Stimulated activated naive CD8-positive, alpha-beta T cell treated with anti-CD3 and anti-CD28 coated beads, Interleukin-15, amount 100 ng/mL, for 72 hours (primary cell): ENCODE measurements at regions not wholly inside any gene's neighbourhood (a gene's known extent, or its start where the extent isn't known, plus 50 kb on each side); places are given as distances from the start of the nearest gene placed in this dataset.

Source experiments
- ATAC-seq: fragments of 150-1000 bp; cut with Tn5 transposase; 2 replicates; pipeline ENCODE4 v1.10.0; 2021; ENCODE audit warnings: mild to moderate bottlenecking, moderate library complexity
- DNase-seq, 2 donors: peaks; one replicate each; pipeline ENCODE4 v3.0.0; 2021 to 2022
- H3K27ac Mint-ChIP-seq, 2 donors: one replicate each; pipeline ENCODE4 v1.8.0; 2022; ENCODE audit warnings: mild to moderate bottlenecking in 2 of 2, mixed read lengths in 2 of 2, moderate library complexity in 2 of 2
- H3K27me3 Mint-ChIP-seq: one replicate; pipeline ENCODE4 v1.8.0; 2022; ENCODE audit warnings: mixed read lengths
- H3K4me1 Mint-ChIP-seq: one replicate; pipeline ENCODE4 v1.8.0; 2022; ENCODE audit warnings: mild to moderate bottlenecking, mixed read lengths
- H3K4me3 Mint-ChIP-seq, 2 donors: one replicate each; pipeline ENCODE4 v1.8.0; 2022; ENCODE audit warnings: mild to moderate bottlenecking in 2 of 2, mixed read lengths in 2 of 2, moderate library complexity in 1 of 2
- H3K9me3 Mint-ChIP-seq, 2 donors: one replicate each; pipeline ENCODE4 v1.8.0; 2022; ENCODE audit warnings: mixed read lengths in 2 of 2

- DNase-seq = no peak
- H3K27me3 Mint-ChIP-seq = no peaks in the 10 kb centered on the region
- no peak overlapping the region for H3K27ac Mint-ChIP-seq
- H3K9me3 Mint-ChIP-seq = peaks cover 0 to 6% of the 10 kb centered on the region in 2 donors
- no peak overlapping the region for H3K4me3 Mint-ChIP-seq
- no peaks in the 10 kb centered on the region for H3K4me1 Mint-ChIP-seq
- ATAC-seq = no peak
Observed at GRCh38 chr2:133721118-133721517, 152.9 kb upstream of the NCKAP5 start.

- ATAC-seq = no peak
- H3K27ac Mint-ChIP-seq = no peak overlapping the region
Observed at GRCh38 chr2:133723133-133723532, 154.9 kb upstream of the NCKAP5 start.

GRCh38 chr2:133726973-133727372, 158.7 kb upstream of the NCKAP5 start:
- peaks cover 6 to 7% of the 10 kb centered on the region in 2 donors for H3K9me3 Mint-ChIP-seq
- ATAC-seq (no peak), DNase-seq (no peak)
- no peaks in the 10 kb centered on the region for H3K4me1 Mint-ChIP-seq
- no peaks in the 10 kb centered on the region for H3K27me3 Mint-ChIP-seq
- H3K4me3 Mint-ChIP-seq = no peak overlapping the region
- no peak overlapping the region for H3K27ac Mint-ChIP-seq

More at GRCh38 chr2:133723133-133723532, 154.9 kb upstream of the NCKAP5 start:
- H3K4me3 Mint-ChIP-seq = no peak overlapping the region
- peaks cover 0 to 6% of the 10 kb centered on the region in 2 donors for H3K9me3 Mint-ChIP-seq
- no peak for DNase-seq
- H3K4me1 Mint-ChIP-seq = no peaks in the 10 kb centered on the region
- no peaks in the 10 kb centered on the region for H3K27me3 Mint-ChIP-seq

GRCh38 chr2:133732059-133732458, 163.8 kb upstream of the NCKAP5 start:
- Mint-ChIP-seq H3K4me3 (no peak overlapping the region), H3K27me3 (no peaks in the 10 kb centered on the region), H3K4me1 (no peaks in the 10 kb centered on the region), H3K9me3 (peaks cover 7 to 15% of the 10 kb centered on the region in 2 donors), H3K27ac (no peak overlapping the region)
- DNase-seq (no peak), ATAC-seq (no peak)

GRCh38 chr2:133732982-133733900, 165.0 kb upstream of the NCKAP5 start:
- Mint-ChIP-seq H3K27me3 (no peaks in the 10 kb centered on the region), H3K4me3 (no peak overlapping the region), H3K9me3 (peaks cover 7 to 15% of the 10 kb centered on the region in 2 donors), H3K27ac (no peak overlapping the region), H3K4me1 (no peaks in the 10 kb centered on the region)
- DNase-seq (no peak), ATAC-seq (no peak)

- Mint-ChIP-seq H3K9me3 (peaks cover 7 to 15% of the 10 kb centered on the region in 2 donors), H3K27me3 (no peaks in the 10 kb centered on the region), H3K4me3 (no peak overlapping the region), H3K27ac (no peak overlapping the region), H3K4me1 (no peaks in the 10 kb centered on the region)
- DNase-seq (no peak), ATAC-seq (no peak)
Observed at GRCh38 chr2:133733901-133734255, 165.6 kb upstream of the NCKAP5 start.

- Mint-ChIP-seq H3K27me3 (no peaks in the 10 kb centered on the region), H3K27ac (no peak overlapping the region), H3K9me3 (peaks cover 7 to 11% of the 10 kb centered on the region in 2 donors), H3K4me3 (no peak overlapping the region), H3K4me1 (no peaks in the 10 kb centered on the region)
- ATAC-seq = no peak
- no peak for DNase-seq
Observed at GRCh38 chr2:133734716-133735495, 166.6 kb upstream of the NCKAP5 start.

- Mint-ChIP-seq H3K27ac (no peak overlapping the region), H3K4me3 (no peak overlapping the region), H3K4me1 (no peaks in the 10 kb centered on the region), H3K27me3 (no peaks in the 10 kb centered on the region), H3K9me3 (peaks cover 7% of the 10 kb centered on the region in 2 donors)
- ATAC-seq = no peak
- DNase-seq = no peak
Observed at GRCh38 chr2:133736674-133737073, 168.4 kb upstream of the NCKAP5 start.

GRCh38 chr2:133737242-133737993, 169.2 kb upstream of the NCKAP5 start:
- DNase-seq = no peak
- no peaks in the 10 kb centered on the region for H3K27me3 Mint-ChIP-seq
- H3K4me1 Mint-ChIP-seq = no peaks in the 10 kb centered on the region
- H3K4me3 Mint-ChIP-seq = no peak overlapping the region
- ATAC-seq = no peak
- no peak overlapping the region for H3K27ac Mint-ChIP-seq
- H3K9me3 Mint-ChIP-seq = peaks cover 5 to 7% of the 10 kb centered on the region in 2 donors

- H3K9me3 Mint-ChIP-seq = peaks cover 0 to 7% of the 10 kb centered on the region in 2 donors
- no peak overlapping the region for H3K4me3 Mint-ChIP-seq
- no peaks in the 10 kb centered on the region for H3K27me3 Mint-ChIP-seq
- H3K4me1 Mint-ChIP-seq = no peaks in the 10 kb centered on the region
- H3K27ac Mint-ChIP-seq = no peak overlapping the region
- no peak for DNase-seq
- no peak for ATAC-seq
Observed at GRCh38 chr2:133739039-133739438, 170.8 kb upstream of the NCKAP5 start.

GRCh38 chr2:133740500-133740899, 172.2 kb upstream of the NCKAP5 start:
- H3K4me1 Mint-ChIP-seq = no peaks in the 10 kb centered on the region
- H3K27me3 Mint-ChIP-seq = no peaks in the 10 kb centered on the region
- DNase-seq = no peak
- ATAC-seq = no peak
- H3K9me3 Mint-ChIP-seq = peaks cover 0 to 7% of the 10 kb centered on the region in 2 donors
- no peak overlapping the region for H3K4me3 Mint-ChIP-seq
- no peak overlapping the region for H3K27ac Mint-ChIP-seq

- ATAC-seq (no peak), DNase-seq (no peak)
- H3K27me3 Mint-ChIP-seq = peaks cover 8% of the 10 kb centered on the region
- no peak overlapping the region for H3K4me3 Mint-ChIP-seq
- no peaks in the 10 kb centered on the region for H3K9me3 Mint-ChIP-seq
- H3K4me1 Mint-ChIP-seq = no peaks in the 10 kb centered on the region
- no peak overlapping the region for H3K27ac Mint-ChIP-seq
Observed at GRCh38 chr2:133748007-133748700, 179.9 kb upstream of the NCKAP5 start.

- no peaks in the 10 kb centered on the region for H3K9me3 Mint-ChIP-seq
- DNase-seq (no peak), ATAC-seq (no peak)
- H3K27me3 Mint-ChIP-seq = peaks cover 8% of the 10 kb centered on the region
- no peak overlapping the region for H3K27ac Mint-ChIP-seq
- H3K4me3 Mint-ChIP-seq = no peak overlapping the region
- H3K4me1 Mint-ChIP-seq = no peaks in the 10 kb centered on the region
Observed at GRCh38 chr2:133753665-133754064, 185.4 kb upstream of the NCKAP5 start.

GRCh38 chr2:133755480-133756300, 187.4 kb upstream of the NCKAP5 start:
- Mint-ChIP-seq H3K27ac (no peak overlapping the region), H3K27me3 (peaks cover 3% of the 10 kb centered on the region), H3K9me3 (no peaks in the 10 kb centered on the region), H3K4me1 (no peaks in the 10 kb centered on the region), H3K4me3 (no peak overlapping the region)
- DNase-seq (no peak), ATAC-seq (no peak)
